ENCODE measurements at regions not wholly inside any gene's neighbourhood (a gene's known extent, or its start where the extent isn't known, plus 50 kb on each side); places are given as distances from the start of the nearest gene placed in this dataset.

DNA sequence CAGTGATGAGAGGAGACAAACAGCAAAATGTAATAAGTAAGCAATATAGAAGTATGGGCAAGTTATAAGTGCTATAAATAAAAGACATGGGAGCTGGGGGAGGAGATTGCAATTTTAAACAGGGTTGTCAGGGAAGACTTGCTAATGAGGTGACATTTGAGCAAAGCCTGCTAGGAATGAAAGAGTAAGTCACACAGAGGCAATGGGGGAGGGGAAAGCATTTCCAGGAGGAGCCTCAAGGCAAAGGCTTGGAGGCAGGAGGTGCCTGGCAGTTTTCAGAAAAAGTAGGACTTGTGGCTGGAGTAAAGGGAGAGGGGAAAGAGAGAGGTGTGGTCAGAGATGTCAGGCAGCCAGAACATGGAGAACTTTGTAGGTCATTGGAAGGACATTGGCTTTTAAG lies 124.4 kb upstream of the NMUR2 start:
- no peaks in the 10 kb centered on the region for H3K36me3 ChIP-seq (replicated peaks)
- no peak overlapping the region for H3K27ac ChIP-seq
- no peaks in the 10 kb centered on the region for H3K27me3 ChIP-seq (replicated peaks)
- TF ChIP-seq, protein P1, sequence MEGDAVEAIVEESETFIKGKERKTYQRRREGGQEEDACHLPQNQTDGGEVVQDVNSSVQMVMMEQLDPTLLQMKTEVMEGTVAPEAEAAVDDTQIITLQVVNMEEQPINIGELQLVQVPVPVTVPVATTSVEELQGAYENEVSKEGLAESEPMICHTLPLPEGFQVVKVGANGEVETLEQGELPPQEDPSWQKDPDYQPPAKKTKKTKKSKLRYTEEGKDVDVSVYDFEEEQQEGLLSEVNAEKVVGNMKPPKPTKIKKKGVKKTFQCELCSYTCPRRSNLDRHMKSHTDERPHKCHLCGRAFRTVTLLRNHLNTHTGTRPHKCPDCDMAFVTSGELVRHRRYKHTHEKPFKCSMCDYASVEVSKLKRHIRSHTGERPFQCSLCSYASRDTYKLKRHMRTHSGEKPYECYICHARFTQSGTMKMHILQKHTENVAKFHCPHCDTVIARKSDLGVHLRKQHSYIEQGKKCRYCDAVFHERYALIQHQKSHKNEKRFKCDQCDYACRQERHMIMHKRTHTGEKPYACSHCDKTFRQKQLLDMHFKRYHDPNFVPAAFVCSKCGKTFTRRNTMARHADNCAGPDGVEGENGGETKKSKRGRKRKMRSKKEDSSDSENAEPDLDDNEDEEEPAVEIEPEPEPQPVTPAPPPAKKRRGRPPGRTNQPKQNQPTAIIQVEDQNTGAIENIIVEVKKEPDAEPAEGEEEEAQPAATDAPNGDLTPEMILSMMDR (IDR thresholded peaks at IDR 0.05; ENCODE audit: low read depth, low read length, missing control alignments), result no peak
- in situ Hi-C loops (cut with HindIII; ENCODE audit: low pct_ligation_motif_present, low sequenced_read_pairs), result no loop called here
- DNase-seq, result no peak
- H3K4me3 ChIP-seq (ENCODE audit: low read depth, low read length), result no peak overlapping the region

DNA sequence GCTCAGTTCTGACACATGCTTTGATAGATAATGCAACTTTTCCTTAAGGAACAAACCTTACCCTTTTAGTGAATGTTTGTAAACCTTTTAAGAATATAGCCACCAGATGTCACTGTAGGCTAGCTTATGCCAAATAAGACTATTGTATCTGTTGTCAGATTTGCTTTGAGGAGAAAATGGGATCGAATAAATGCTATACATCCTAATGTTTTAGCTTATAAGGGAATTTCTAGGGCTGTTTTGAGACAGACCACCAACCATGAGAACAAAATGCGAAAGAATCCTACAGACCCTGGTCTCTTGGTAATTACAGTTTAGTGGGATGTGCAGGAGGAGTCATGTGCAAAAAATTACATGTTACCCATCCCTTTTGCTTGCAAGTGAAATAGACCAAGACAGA lies 127.6 kb upstream of the NMUR2 start:
- Histone ChIP-seq H3K27me3 (replicated peaks) (no peaks in the 10 kb centered on the region), H3K27ac (no peak overlapping the region), H3K36me3 (replicated peaks) (no peaks in the 10 kb centered on the region), H3K4me3 (ENCODE audit: low read depth, low read length) (no peak overlapping the region)
- TF ChIP-seq, protein P1 (IDR thresholded peaks at IDR 0.05; ENCODE audit: low read depth, low read length, missing control alignments), result peak; percentile 16
- DNase-seq, result peak; percentile 15
- in situ Hi-C loops (cut with HindIII; ENCODE audit: low pct_ligation_motif_present, low sequenced_read_pairs), result no loop called here

DNA sequence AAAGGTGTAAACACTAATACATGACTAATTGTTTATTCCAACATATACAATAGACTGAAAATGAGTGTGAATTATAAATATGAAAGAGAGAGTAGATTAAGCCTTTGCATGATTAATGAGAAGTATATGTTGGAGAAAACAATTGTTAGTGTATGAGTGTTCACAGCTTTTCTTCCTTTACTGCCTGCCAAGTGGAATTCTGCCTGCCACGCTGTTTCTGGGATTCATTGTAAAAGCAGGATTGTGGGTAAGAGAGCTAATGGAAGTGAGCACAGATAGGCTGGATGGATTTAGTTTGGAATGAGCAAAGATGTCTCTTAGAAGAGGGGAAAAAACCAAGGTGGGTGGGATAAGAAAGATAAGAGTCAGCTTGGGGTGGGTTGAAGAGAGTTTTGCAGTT lies 129.6 kb upstream of the NMUR2 start:
- no peaks in the 10 kb centered on the region for H3K36me3 ChIP-seq (replicated peaks)
- in situ Hi-C loops (cut with HindIII; ENCODE audit: low pct_ligation_motif_present, low sequenced_read_pairs), result no loop called here
- no peak for DNase-seq
- no peak overlapping the region for H3K4me3 ChIP-seq (ENCODE audit: low read depth, low read length)
- no peak overlapping the region for H3K27ac ChIP-seq
- TF ChIP-seq, protein P1 (IDR thresholded peaks at IDR 0.05; ENCODE audit: low read depth, low read length, missing control alignments), result no peak
- H3K27me3 ChIP-seq (replicated peaks), result no peaks in the 10 kb centered on the region

DNA sequence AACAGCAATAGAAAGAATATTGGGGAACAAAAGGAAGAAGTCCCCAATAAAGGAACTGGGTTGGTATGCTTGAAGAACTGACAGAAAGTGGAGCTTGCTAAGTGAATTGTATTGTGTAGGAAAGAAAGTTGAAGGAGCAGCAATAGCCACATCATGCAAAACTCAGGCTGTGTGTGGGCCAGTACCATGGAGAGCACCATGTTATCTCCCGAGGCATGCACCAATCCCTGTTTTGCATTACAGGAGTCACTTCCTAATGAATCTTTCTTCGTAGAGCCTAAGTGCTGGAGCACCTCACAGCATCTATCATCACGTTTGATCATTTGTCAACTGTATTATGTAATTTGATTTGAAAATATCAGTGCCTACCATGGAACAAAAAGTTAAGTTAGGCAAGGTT lies 137.7 kb upstream of the NMUR2 start:
- H3K27ac ChIP-seq, result no peak overlapping the region
- in situ Hi-C loops (cut with HindIII; ENCODE audit: low pct_ligation_motif_present, low sequenced_read_pairs), result no loop called here
- no peaks in the 10 kb centered on the region for H3K27me3 ChIP-seq (replicated peaks)
- peak; percentile 7 for DNase-seq
- TF ChIP-seq, protein P1 (IDR thresholded peaks at IDR 0.05; ENCODE audit: low read depth, low read length, missing control alignments), result no peak
- H3K4me3 ChIP-seq (ENCODE audit: low read depth, low read length), result no peak overlapping the region
- no peaks in the 10 kb centered on the region for H3K36me3 ChIP-seq (replicated peaks)

DNA sequence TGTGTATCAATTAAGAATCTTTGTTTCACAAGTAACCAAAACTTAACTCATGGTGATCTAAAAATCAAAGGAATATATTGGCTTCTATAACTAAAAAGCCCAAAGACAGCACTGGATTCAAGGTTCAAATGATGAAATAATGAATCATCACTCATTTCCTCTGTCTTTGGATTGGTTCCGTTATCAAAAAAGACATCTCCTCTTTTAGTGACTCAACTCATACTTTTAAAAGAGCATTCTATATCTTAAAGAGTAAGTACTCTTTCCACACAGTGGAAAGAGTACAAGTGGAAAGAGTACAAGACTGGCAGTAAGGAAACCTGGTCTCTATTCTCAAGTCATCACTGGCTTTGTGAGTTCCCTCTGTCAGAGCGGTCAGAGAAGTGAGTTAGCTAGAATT lies 141.4 kb upstream of the NMUR2 start:
- Histone ChIP-seq H3K27ac (no peak overlapping the region), H3K27me3 (replicated peaks) (no peaks in the 10 kb centered on the region), H3K36me3 (replicated peaks) (no peaks in the 10 kb centered on the region), H3K4me3 (ENCODE audit: low read depth, low read length) (no peak overlapping the region)
- TF ChIP-seq, protein P1 (IDR thresholded peaks at IDR 0.05; ENCODE audit: low read depth, low read length, missing control alignments), result no peak
- DNase-seq, result no peak
- in situ Hi-C loops (cut with HindIII; ENCODE audit: low pct_ligation_motif_present, low sequenced_read_pairs), result no loop called here

DNA sequence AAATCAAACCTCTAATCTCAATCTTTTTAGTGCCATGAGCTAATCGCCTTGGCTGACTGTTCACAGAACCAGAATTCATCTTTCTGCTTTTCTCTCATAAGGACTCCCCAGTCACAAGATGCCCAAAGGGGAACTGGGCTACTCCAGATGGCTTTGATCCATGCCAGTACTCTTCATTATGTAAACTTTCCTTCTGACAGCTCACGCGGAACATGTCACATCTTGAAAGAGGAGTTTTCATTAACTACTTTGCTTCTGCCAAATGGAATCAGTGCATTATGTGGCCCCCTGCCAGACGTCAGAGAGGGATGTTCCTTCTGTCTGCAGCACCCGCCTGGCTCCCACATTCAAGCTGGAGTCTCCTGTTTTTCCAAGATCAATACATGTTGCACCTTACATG lies 142.1 kb upstream of the NMUR2 start:
- Histone ChIP-seq H3K27me3 (replicated peaks) (no peaks in the 10 kb centered on the region), H3K36me3 (replicated peaks) (no peaks in the 10 kb centered on the region), H3K4me3 (ENCODE audit: low read depth, low read length) (no peak overlapping the region), H3K27ac (no peak overlapping the region)
- TF ChIP-seq, protein P1 (IDR thresholded peaks at IDR 0.05; ENCODE audit: low read depth, low read length, missing control alignments), result no peak
- DNase-seq, result no peak
- in situ Hi-C loops (cut with HindIII; ENCODE audit: low pct_ligation_motif_present, low sequenced_read_pairs), result no loop called here

All from brain microvascular endothelial cell (primary cell).